Amniotic stem cell (primary cell): ENCODE measurements at regions not wholly inside any gene's neighbourhood (a gene's known extent, or its start where the extent isn't known, plus 50 kb on each side); places are given as distances from the start of the nearest gene placed in this dataset.

Experiments used
- DNase-seq: peaks from one replicate; lab custom pipeline; 2025; lab: John Stamatoyannopoulos, UW

- DNase-seq: no peak
Observed at GRCh38 chr3:71919572-71919971, 134.6 kb upstream of the PROK2 start.

GRCh38 chr3:71917545-71917944 lies 132.6 kb upstream of the PROK2 start:
- DNase-seq: no peak

DNA sequence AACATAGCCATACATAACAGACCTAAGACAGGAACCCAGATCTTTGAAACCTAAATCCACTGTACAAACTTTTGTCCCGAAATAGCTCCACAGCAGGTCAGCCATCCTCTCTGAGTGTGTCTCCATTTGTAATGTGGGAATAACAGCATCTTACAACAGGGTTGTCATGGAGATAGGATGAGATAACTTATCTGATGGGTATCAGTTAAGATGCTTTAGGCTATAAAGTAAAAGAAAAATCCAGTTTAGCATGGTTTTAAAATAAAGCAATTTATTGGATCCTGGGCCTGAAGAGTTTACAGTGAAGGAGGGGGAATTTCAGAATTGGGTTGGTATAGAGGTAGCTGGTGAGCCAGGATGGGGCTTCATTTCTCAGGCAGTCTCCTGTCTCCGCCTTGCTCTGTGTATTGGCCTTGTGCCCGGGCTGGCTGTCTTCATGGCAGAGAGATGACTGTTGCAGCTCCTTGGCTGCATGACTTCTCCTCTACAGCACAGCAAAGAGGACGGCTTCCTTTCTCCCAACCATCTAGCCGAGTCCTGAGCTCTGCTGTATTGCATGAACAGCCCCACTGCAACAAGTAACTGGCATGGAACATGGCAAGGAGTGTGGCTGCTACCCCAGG lies 131.9 kb upstream of the PROK2 start:
- DNase-seq: no peak

- DNase-seq: no peak
Observed at GRCh38 chr3:71912839-71913495, 128.0 kb upstream of the PROK2 start.

DNA sequence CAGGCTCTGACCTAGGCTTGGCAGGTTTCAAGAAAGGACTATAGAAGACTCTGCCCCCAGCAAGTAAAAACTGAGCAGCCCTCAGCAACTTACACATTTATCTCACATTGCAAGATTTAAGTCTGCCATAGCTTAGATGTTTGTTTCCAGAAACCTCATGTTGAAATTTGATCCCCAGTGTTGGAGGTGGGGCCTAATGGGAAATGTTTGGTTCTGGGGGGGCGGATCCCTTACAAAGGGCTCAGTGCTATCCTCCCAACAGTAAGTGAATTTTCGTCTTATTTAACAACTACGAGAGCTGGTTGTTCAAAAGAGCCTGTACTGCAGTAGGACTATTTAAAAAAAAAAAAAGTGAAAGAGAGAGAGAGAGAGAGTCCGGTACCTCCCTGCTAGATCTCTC lies 125.2 kb upstream of the PROK2 start:
- DNase-seq: no peak

DNA sequence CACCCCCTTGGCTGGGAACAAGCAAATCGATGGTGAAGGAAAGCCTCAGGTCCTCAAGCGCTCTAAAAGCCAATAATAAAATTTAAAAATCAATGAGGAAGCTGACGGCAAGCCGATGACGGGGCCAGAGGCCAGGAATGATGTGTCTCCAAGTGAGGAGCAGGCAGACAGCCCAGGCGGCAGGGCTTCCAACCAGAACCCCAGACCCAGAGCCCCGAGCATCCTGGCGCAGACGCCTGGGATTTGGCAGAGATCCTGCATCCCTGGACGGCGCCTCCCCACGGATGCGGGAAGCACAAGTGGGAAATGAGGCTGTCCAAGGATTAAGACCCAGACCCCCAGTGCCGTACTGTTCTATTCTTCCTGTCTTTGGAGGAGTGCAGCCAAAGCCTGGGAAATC lies 123.0 kb upstream of the PROK2 start:
- DNase-seq: no peak

DNA sequence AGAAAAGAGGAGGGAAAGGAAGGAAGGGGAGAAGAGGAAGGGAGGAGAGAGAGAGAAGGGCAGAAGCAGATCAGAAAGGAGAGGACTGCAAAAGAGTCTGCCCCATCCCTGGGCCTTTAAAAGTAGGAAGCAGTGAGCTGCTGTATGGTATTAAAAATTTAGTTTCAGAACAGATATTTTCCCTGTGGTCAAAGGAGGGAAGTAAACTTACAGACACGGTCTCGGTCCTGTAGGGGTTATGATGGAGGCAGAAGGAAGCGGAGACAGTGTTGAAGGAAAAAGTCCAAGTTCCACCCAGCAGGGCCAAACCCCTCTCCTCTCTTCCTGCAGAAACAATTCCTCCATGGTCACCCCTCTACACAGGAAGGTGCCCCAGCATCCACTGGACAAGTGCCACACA lies 122.0 kb upstream of the PROK2 start:
- DNase-seq: no peak

- no peak for DNase-seq
Observed at GRCh38 chr3:71905426-71905825, 120.5 kb upstream of the PROK2 start.

- DNase-seq: no peak
Observed at GRCh38 chr3:71903936-71904335, 119.0 kb upstream of the PROK2 start.

GRCh38 chr3:71903112-71903495 lies 118.2 kb upstream of the PROK2 start:
- no peak for DNase-seq

DNA sequence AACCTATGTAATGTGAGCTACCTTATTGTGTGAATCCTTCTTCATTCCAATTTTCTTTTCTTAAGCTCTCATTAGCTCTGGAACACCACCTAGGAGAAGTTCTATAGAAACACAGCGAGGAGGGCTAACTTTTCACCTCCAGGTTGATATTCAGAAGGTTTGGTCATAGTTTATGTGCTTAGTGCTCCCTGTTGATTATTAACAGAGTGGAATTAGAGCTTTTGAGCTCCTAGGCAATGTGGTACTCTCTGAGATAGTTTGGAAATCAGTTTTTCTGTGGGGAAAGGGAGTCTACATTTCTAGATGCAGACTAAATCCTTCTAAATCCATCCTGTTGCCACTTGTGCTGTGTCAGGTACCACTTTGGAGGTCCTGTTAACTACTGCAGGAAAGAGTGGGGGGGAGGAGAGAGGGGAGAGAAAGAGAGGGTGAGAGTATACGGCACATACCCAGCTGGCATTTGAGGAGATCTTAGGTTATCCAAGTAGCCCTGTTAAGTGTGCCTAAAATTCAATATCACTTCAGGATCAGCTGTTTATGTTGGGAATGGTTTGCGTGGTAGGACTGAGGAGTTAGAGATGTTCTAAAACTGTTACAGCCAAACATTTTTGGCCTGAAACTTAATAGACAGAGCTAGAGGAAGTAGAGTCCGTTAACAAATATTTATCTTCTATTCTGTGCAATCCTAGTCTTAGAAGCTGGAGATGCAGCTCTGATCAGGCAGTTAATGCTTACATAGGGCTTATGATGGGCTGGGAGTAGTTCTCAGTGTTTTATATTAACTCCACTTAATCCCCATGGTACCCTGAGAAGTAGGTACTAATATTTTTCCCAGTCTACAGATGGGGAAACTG lies 117.5 kb upstream of the PROK2 start:
- DNase-seq: no peak

- DNase-seq: no peak
Observed at GRCh38 chr3:71901645-71902044, 116.7 kb upstream of the PROK2 start.

DNA sequence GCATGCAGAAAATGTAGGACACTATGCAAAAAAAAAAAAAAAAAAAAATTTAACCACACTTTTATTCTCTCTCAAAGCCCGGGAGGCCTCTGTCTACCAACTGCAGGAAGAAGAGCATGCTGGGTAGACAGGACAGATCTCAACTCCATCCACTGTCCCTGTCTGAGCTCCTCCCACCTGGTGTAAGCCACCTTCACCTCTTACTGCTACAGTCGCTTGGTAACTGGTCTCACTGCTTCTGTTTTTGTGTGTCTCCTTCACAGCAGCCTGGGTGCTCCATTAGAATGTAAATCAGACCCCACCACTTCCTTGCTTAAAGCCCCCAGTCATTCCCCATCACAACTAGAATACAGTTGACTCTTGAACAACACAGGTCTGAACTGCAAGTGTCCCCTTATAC lies 115.1 kb upstream of the PROK2 start:
- DNase-seq: no peak

DNA sequence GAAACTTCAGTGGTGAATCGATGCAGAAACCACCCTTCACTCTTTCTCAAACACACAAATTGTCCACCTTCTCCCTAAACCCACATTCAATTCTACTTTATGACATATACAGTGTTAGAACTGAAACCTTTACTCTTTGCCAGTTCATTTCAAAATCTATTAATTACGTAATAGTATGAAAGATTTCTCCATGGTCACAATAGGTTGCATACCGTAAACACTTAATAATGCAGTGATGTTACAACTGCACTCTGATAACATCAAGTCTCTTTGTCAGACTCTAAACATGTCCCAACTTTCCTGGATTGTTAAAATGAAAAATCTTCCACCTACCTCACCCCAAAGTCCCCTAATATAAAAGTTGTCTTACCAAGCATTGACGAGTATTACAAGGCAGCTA lies 111.8 kb upstream of the PROK2 start:
- no peak for DNase-seq

DNA sequence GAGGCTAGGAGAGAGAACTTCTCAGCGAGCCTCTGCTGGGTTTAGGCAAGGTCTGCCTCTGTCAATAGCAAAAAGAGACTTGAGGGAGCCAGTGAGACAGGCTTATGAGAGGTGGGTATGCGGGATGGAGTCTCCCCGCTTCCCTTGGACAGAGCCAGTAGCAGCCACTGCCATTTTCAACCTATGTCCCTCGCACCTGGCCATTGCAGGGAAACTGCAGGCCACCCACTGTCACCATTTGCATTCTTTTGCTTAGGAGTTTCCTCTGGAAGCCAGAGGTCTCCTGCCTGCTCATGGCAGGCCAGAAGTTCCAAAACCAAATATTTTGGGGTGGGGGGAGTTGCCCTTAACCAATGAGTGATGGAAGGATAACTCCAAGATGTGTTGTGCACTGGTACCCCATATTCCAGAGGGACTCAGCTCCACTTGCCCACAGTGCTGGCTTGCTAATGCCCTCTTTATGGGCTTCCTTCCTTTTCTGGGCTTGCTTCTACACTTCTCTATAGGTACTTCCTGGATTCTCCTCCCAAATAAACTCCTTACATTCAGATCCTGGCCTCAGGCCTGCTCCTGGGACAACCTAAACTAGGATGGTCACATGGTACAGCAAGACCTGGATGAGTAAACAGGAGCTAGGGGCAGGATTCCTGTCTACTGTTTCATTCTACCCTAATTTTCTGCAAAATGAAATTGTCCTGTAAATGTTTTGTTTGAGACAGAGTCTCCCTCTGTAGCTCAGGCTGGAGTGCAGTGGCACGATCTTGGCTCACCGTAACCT lies 108.9 kb upstream of the PROK2 start:
- DNase-seq: no peak

GRCh38 chr3:71893122-71893521 lies 108.2 kb upstream of the PROK2 start:
- DNase-seq: no peak

DNA sequence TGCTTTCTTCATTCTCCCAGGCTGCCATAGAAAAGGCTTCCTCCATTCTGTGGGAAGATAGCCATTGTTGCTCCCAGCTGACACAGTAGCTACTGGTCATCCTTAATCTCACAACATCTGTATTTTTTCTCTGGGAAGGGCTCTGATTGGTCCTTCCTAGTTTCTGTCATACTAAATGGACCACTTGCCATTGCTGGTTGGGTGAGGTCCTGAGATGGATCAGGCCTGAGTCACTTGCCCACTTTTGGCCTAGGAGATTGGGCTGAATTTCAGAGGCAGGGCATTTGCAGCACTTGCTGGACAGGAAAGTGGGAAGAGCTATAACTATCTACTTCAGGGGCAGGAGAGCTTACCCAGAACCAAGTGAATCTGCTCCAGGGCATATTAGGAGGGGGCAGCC lies 106.5 kb upstream of the PROK2 start:
- no peak for DNase-seq

DNA sequence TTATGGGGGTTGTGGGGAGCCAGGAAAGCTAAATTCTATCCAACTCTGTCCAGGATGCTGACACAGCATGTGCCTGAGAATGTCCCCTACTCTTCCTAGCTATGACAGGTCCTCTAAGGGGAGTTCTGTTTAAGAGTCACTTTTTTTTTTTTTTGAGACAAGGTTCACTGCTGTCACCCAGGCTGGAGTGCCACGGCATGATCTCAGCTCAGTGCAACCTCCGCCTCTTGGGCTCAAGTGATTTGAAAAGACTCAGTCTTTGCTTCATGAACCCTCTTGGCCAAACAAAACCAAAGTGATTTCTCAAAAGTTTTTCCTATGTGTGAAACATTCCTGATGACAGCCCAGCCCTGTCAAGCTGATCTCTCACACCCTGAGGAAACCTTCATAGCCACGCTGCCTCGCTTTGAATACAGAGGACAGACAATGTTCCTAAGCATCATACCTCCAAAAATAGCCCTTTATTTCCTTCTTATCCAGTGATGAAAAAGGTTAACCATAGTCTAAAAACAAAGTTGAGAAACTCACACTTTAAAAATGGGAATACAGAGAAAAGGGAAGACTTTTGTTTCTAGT lies 105.5 kb upstream of the PROK2 start:
- no peak for DNase-seq

DNA sequence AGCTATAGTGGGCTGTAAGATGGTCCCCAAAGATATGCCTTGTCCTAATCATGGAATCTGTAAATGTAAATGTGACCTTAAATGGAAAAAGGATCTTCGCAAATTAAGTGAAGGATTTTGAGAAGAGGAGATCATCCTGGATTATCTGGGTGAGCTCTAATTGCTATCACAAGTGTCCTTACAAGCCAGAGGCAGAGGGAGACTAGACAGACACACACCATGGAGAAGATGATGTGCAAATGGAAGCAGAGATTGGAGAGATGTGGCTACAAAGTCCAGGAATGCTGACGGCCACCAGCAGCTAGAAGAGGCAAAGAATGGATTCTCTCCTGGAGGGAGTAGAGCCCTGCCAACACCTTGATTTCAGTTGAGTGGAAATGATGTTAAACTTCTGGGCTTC lies 102.3 kb upstream of the PROK2 start:
- no peak for DNase-seq

- DNase-seq: no peak
Observed at GRCh38 chr3:71885006-71885405, 100.1 kb upstream of the PROK2 start.

DNA sequence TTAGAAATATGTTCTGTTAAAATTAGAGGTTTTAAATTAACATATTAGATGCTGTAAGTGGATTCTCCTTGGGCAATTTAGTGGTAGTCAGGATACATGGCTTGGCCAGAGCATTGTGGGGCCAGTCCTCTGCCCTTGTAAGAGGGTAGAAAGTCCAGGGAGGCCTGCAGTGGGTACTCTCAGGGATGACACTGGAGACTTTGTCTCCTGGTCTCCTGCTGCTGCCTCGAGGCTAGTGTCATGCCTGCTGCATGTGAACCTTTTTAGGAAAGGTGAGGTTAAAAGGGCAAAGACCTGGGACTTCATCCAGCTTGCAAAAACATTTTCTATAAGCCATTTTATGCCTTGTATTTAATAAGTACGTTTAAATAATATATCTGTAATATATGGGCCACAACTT lies 96.8 kb upstream of the PROK2 start:
- no peak for DNase-seq

GRCh38 chr3:71881041-71881440 lies 96.1 kb upstream of the PROK2 start:
- DNase-seq: no peak
